ENCODE measurements at regions not wholly inside any gene's neighbourhood (a gene's known extent, or its start where the extent isn't known, plus 50 kb on each side); places are given as distances from the start of the nearest gene placed in this dataset.

GRCh38 chr10:60605476-60605875 lies 172.8 kb upstream of the CDK1 start:
- TF ChIP-seq, protein P1, sequence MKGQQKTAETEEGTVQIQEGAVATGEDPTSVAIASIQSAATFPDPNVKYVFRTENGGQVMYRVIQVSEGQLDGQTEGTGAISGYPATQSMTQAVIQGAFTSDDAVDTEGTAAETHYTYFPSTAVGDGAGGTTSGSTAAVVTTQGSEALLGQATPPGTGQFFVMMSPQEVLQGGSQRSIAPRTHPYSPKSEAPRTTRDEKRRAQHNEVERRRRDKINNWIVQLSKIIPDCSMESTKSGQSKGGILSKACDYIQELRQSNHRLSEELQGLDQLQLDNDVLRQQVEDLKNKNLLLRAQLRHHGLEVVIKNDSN (IDR thresholded peaks at IDR 0.05): no peak
- TF ChIP-seq RAD21 (IDR thresholded peaks at IDR 0.05; ENCODE audit: low read depth): no peak
- no peak for TF ChIP-seq EP300 (IDR thresholded peaks at IDR 0.05; ENCODE audit: borderline replicate concordance)
- no peak for TF ChIP-seq YY1 (IDR thresholded peaks at IDR 0.05; ENCODE audit: low read depth)
- TF ChIP-seq TEAD4 (IDR thresholded peaks at IDR 0.05): no peak
- TF ChIP-seq CREB1 (IDR thresholded peaks at IDR 0.05; ENCODE audit: low read depth): no peak
